GM13977 (cell line): ENCODE measurements at regions not wholly inside any gene's neighbourhood (a gene's known extent, or its start where the extent isn't known, plus 50 kb on each side); places are given as distances from the start of the nearest gene placed in this dataset.
"Not testable (repeated sequence)": the region's sequence is repeated elsewhere in the genome, so short reads cannot be mapped to it uniquely, and the experiment has no call there.

ENCODE experiments used
- DNase-seq: peaks from one replicate; pipeline ENCODE4 v3.0.0; 2012; ENCODE audit warnings: low spot score
- CTCF ChIP-seq: IDR thresholded peaks from 2 replicates; pipeline ENCODE4 v1.5.1; 2012; ENCODE audit warnings: mild to moderate bottlenecking, control low read depth; ENCODE audit not compliant: insufficient read depth; ENCODE audit errors: extremely low read depth, missing control alignments
- in situ Hi-C: fragments of 300-500 bp; cut with MboI; formaldehyde crosslinking; loops from one replicate; pipeline ENCODE4 v1.12.0; 2022; ENCODE audit warnings: low sequenced_read_pairs, low pct_unique_long_range_greater_than_20kb, mixed read lengths, inconsistent platforms; ENCODE audit not compliant: unreplicated experiment

- no peak for DNase-seq
- in situ Hi-C loops, result no loop called here
- no peak for TF ChIP-seq CTCF
Measured at GRCh38 chr11:92168936-92169335, 55.7 kb upstream of the FAT3 start.

- in situ Hi-C loops, result no loop called here
- no peak for DNase-seq
- TF ChIP-seq CTCF, result no peak
Measured at GRCh38 chr11:92167571-92167970, 57.0 kb upstream of the FAT3 start.

GRCh38 chr11:92166335-92166734, 58.3 kb upstream of the FAT3 start:
- in situ Hi-C loops, result no loop called here
- TF ChIP-seq CTCF, result no peak
- no peak for DNase-seq

GRCh38 chr11:92163879-92164278, 60.7 kb upstream of the FAT3 start:
- no peak for TF ChIP-seq CTCF
- in situ Hi-C loops, result no loop called here
- no peak for DNase-seq

GRCh38 chr11:92162776-92163175, 61.8 kb upstream of the FAT3 start:
- in situ Hi-C loops, result no loop called here
- no peak for TF ChIP-seq CTCF
- no peak for DNase-seq

GRCh38 chr11:92159931-92160330, 64.7 kb upstream of the FAT3 start:
- TF ChIP-seq CTCF, result no peak
- in situ Hi-C loops, result no loop called here
- DNase-seq, result no peak

GRCh38 chr11:92157390-92157789, 67.2 kb upstream of the FAT3 start:
- in situ Hi-C loops, result not testable (repeated sequence)

More at GRCh38 chr11:92157390-92157789, 67.2 kb upstream of the FAT3 start:
- DNase-seq, result not testable (repeated sequence)
